HG03097 (cell line): ENCODE measurements at regions not wholly inside any gene's neighbourhood (a gene's known extent, or its start where the extent isn't known, plus 50 kb on each side); places are given as distances from the start of the nearest gene placed in this dataset.
"Not testable (repeated sequence)": the region's sequence is repeated elsewhere in the genome, so short reads cannot be mapped to it uniquely, and the experiment has no call there.

Experiments used
- ATAC-seq: cut with Tn5 transposase; IDR thresholded peaks from one replicate; pipeline ENCODE4 v1.9.1; 2021; ENCODE audit not compliant: unreplicated experiment, low FRiP score

DNA sequence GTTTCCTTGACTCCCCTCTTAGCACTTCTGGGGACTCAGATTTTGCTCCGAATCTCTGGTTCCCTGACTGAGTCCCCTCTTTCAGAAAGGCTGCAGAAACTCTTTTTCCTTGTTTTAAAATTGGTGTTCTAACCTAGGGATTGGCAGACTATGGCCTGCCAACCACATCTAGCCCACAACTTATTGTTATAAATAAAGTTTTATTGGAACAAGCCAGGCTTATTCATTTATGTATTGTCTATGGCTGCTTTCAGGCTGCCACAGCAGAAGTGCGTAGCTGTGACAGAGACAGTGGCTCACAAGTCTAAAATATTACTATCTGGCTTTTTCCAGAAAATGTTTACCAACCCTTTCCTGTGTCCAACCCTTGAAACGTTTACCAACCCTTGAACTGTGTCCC, 81.7 kb downstream of the IER5 start:
- ATAC-seq = no peak

GRCh38 chr1:181172082-181172481, 83.6 kb downstream of the IER5 start:
- ATAC-seq = no peak

- no peak for ATAC-seq
Measured at GRCh38 chr1:181173761-181174447, 85.4 kb downstream of the IER5 start.

DNA sequence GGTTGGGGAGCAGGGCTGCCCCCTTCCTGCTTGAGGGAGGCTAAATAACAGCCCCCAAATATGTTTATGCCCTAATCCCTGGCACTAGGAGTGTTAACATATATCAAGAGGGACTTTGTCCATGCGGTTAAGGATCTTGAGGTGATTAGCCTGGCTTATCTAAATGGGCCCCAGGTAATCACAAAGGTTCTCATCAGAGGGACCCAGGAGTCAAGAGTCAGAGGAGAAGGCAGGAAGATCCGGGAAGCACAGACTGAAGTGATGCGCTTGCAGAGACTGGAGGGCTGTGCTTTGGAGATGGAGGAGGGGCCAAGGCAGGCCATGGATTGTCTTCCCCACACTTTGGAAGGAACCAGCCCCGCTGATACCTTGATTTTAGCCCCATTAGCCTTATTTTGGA, 86.4 kb downstream of the IER5 start:
- ATAC-seq = no peak

- no peak for ATAC-seq
Measured at GRCh38 chr1:181175356-181175910, 86.9 kb downstream of the IER5 start.

- no peak for ATAC-seq
Measured at GRCh38 chr1:181175955-181176354, 87.5 kb downstream of the IER5 start.

DNA sequence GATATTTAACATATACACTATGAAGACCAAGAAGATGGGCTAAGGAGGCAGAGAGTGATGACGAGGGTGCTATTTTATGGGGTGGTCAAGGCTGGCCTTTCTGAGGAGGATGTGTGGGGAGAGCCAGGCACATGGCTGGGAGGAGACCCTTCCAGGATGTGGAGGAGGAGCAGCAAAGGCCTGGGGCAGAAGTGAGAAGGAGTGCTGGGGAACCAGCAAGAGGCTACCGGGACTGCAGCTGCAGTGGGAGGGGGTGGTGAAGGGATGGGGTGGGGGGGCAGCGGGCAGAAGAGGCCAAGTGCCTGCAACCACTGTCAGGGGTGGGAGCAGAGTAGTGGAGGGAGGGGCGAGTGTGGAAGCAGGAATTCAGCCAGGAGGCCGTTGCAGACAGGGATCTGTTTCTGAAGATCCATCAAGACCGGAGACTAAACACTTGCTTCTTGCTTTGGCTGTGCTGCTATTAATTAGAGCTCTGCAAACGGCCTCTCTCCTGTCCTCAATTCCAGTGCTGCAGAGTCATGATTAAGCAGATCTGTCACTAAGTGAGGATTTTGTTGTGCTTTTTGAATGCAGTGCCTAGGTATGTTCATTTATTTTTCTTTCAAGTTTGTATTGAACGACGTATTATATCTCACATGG, 89.9 kb downstream of the IER5 start:
- no peak for ATAC-seq

DNA sequence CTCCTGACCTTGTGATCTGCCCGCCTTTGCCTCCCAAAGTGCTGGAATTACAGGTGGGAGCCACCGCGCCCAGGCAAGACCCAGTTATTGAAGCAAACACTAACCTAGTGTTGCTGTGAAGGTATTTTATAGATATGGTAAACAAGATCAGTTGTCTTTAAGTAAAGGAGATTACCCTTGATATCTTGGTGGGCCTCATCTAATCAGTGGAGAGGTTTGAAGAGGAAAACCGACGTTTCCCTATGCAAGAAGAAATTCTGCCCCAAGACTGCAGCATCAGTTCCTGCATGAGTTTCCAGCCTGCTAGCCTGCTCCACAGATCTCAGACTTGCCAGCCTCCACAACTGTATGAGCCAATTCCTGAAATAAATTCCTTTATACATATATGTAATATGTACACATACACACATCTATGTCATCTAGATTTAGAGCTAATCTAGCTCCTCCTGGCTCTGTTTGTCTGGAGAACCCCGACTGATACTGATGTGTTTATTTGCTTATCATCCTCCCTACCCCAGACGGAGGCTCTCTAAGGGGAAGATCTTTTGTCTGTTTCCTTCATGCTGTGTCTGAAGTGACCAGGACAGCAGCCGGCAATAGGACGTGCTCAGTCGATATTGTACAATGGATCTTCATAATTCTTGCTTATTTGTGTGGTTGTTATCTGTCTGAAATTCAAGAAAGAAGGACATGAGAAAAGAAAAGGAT, 90.9 kb downstream of the IER5 start:
- no peak for ATAC-seq

DNA sequence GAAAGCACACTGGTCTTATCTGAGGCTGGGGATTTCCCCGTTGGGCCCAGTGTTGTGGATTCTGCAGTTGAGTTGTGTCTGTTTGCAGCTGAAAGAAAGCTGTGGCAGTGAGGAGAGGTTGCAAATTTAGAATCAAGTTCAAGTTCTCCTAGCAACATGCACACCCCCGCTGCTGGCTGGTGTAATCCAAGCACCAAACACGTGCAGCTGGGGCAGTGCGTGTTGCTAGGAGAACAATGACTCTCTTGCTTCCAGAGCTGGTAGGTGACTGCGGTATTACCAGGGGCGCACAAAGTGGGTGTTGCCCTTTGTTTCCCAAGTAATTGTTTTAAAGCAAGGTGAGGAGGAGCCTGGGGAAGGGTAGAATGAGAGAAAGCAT, 91.5 kb downstream of the IER5 start:
- ATAC-seq = no peak

- no peak for ATAC-seq
Measured at GRCh38 chr1:181180407-181181031, 92.0 kb downstream of the IER5 start.

DNA sequence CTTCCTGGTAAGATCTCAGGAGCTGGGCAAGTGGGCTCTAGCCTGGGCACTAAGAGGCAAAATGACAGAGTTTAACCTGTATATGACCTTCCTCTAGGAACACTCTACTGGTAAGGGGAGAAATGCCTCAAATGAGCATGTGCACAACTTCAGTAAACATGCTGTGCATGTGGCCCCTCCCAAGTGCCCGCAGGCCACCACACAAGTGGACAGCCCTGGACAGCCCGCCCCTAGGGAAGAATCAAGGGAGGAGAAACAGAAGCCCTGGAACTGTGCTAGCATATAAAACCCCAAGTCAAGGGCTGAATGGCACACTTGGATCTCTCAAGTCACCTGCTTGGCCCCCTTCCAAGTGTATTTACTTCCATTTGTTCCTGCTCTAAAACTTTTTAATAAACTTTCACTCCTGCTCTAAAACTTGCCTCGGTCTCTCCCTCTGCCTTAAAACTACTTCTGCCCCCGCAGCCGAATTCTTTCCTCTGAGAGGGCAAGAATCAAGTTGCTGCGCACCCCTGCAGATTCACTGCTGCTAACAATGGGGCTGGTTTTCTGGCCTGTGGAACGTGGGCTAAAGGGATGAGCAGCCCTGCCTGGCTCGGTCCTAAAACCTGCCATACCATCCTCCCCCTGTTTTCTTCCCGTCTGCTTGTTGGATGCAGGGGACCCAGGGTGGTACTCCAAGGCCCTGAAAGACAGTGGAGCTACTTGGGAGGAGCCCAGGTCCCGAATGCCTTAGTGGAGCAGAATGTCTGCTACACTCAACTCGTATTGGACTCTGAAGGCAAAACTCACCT, 93.5 kb downstream of the IER5 start:
- ATAC-seq = no peak

GRCh38 chr1:181184621-181185020, 96.1 kb downstream of the IER5 start:
- ATAC-seq = no peak

GRCh38 chr1:181185461-181185860, 97.0 kb downstream of the IER5 start:
- no peak for ATAC-seq

DNA sequence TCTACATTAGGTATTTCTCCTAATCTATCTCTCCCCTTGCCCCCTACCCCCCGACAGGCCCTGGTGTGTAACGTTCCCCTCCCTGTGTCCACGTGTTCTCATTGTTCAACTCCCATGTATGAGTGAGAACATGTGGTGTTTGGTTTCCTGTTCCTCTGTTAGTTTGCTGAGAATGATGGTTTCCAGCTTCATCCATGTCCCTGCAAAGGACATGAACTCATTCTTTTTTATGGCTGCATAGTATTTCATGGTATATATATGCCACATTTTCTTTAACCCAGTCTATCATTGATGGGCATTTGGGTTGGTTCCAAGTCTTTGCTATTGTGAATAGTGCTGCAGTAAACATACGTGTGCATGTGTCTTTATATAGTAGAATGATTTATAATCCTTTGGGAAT, 97.6 kb downstream of the IER5 start:
- not testable (repeated sequence) for ATAC-seq

DNA sequence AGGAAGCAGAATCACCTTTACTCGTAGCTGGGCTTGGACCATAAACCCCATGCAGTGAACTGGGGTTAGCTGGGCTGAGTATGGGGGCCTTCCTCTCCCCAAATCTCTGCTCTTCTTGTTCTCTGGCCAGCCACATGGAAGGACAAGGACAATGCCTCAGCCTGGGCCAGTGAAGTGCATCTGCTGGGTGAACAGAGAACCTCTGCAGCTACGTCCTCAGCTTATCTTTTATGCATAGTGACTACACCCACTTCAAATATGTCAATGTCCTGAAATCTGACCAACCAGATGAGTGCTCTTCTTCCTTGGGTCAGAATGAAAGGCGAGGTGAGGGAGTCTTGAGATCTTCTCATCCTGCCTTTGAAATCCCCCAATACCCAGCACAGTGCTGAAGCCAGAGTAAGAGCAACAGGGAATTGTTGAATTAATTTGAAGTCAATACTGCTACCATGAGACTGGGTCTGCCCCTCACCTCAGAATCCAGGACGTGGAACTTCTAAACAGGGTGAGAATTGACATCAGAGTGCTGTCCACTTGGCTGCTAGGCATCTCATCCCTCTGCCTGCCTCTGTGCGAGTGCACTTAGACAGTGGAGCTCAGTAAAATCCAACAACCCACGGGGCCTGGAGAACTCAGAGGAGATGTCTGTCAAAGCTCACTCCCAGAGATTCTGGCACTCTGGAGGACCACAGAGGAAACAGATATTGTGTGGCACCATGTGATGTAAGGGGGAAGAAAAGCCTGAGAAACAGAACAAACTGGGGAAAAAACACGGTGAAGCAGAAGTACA, 99.0 kb downstream of the IER5 start:
- ATAC-seq = no peak

DNA sequence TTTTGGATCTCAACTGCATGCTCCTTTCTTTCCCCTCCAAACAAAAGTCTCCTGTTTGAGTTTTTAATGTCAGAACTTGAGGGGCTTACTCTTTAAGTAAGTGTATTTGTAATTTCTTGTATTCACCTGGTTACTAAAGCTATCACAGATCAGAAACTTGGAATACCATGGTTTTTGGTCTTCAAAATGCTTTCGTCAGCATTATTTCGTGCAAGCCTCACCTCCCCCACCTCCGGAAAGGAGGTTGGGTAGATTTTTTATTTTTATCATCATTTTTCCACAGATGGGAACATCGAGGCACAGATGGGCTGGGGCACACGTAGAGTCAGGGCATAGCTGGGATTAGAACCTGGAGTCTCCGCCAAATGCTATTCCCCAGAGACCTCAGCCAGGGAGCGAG, 100.7 kb downstream of the IER5 start:
- ATAC-seq = no peak

DNA sequence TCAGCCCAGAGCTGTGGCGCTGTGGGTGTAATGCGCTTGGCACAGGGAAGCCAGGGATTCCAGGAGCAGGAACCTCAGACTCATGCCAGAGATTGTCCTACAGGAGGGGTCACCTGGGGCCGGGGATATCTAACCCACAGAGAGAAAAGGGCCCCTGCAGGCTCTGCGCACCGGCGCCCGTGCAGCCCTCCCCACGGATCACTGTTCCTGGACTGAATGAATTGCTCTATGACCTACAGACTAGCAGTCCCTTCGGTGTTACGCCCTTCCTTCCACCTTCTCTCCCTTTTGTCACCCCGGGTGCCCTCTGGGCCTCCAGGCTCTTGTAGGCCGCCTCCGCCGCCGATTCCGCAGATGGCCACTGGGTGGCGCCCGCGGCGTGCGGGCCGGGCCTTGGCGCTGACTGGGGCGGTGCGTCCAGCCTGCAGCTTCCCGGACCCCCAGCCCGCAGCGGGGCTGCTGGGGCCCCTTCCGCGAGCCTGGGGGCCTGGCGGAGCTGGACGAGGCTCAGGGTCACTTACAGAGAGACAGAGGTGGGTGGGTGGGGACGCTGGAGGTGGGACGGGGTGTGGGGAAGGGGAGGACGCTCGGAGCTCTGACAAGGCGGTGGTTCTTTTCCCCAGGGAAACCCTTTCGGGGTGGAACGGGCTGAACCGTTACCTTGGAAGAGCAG, 101.3 kb downstream of the IER5 start:
- ATAC-seq = no peak

DNA sequence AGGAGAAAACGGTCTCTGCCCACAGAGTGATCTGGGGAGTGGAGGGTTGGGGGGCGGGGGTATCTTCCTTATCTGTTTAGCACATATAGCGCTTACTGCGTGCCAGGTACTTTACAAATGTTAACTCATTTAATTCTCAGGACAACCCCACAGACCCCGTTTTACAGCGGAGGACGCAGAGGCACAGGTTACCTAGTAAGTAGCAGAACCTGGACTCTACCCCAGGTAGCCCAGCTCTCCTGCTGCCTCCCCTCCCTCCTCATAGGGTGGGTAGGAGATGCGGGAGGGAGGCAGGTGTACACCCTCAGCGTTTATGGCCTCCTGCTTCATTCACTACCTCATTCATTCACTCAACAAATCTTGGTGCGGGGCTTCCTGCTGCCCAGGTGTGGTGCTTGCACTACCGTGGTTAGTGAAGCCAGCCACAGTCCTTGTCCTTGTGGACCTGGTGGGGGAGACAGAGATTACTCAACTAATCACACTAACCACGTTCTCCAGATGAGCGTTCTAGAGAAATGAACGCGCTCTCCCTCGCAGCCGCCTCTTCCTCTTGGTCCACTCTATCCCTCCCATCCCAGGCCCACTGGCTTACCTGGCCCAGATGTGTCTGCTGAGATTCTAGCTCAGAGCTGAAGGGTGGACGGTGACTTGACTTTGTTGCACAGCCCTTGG, 102.0 kb downstream of the IER5 start:
- no peak for ATAC-seq
